ENCODE measurements at regions not wholly inside any gene's neighbourhood (a gene's known extent, or its start where the extent isn't known, plus 50 kb on each side); places are given as distances from the start of the nearest gene placed in this dataset.

DNA sequence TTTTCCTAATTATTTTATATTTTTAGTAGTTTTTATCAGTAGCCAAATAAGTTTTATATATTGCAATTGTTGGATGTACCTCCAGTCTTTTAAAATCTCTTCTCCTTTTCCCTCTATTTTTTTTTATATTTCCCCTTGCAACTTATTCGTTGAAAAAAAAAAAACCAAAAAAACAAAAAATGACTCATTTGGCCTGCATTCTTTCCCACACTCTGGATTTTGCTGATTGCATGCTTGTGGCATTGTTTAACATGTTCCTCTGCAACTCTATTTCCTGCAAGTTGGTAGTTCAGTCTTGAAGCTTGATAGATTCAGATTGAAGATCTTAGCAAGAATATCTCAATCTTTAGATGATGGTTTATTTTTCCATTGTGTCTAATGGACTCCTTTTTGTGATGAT, 260.6 kb upstream of the BOD1L1 start:
- no peak for TF ChIP-seq EZH2 (IDR thresholded peaks at IDR 0.05; ENCODE audit: low read length)
- TF ChIP-seq, protein P1, sequence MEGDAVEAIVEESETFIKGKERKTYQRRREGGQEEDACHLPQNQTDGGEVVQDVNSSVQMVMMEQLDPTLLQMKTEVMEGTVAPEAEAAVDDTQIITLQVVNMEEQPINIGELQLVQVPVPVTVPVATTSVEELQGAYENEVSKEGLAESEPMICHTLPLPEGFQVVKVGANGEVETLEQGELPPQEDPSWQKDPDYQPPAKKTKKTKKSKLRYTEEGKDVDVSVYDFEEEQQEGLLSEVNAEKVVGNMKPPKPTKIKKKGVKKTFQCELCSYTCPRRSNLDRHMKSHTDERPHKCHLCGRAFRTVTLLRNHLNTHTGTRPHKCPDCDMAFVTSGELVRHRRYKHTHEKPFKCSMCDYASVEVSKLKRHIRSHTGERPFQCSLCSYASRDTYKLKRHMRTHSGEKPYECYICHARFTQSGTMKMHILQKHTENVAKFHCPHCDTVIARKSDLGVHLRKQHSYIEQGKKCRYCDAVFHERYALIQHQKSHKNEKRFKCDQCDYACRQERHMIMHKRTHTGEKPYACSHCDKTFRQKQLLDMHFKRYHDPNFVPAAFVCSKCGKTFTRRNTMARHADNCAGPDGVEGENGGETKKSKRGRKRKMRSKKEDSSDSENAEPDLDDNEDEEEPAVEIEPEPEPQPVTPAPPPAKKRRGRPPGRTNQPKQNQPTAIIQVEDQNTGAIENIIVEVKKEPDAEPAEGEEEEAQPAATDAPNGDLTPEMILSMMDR (optimal IDR thresholded peaks at IDR 0.05 in 1 of 3, IDR thresholded peaks at IDR 0.05 in 1 of 3, conservative IDR thresholded peaks at IDR 0.05 in 1 of 3; ENCODE audit: extremely low read depth in 1 of 3, insufficient read depth in 2 of 3, low read length in 3 of 3), result no peak
